Right ventricle myocardium superior (tissue), 1 donor: ENCODE measurements at regions not wholly inside any gene's neighbourhood (a gene's known extent, or its start where the extent isn't known, plus 50 kb on each side); places are given as distances from the start of the nearest gene placed in this dataset.
A peak's percentile ranks its signal among the peaks of the same experiment; 100 is the strongest.
"Not testable (repeated sequence)": the region's sequence is repeated elsewhere in the genome, so short reads cannot be mapped to it uniquely, and the experiment has no call there.

Experiments
- ATAC-seq: fragments of 200-7000 bp; cut with Tn5 transposase; one replicate; pipeline ENCODE4 v1.9.1; 2020; ENCODE audit warnings: mild to moderate bottlenecking; ENCODE audit not compliant: poor library complexity
- DNase-seq: peaks from one replicate; pipeline ENCODE4 v3.0.0-alpha.2; 2020
- intact Hi-C: fragments of 100-400 bp; cut with DNase I; formaldehyde crosslinking; loops from one replicate; pipeline ENCODE4 v1.11.2; 2022
- donor health status: DM: no; HTN: yes; CAD: no; lungs with severe emphysema.

DNA sequence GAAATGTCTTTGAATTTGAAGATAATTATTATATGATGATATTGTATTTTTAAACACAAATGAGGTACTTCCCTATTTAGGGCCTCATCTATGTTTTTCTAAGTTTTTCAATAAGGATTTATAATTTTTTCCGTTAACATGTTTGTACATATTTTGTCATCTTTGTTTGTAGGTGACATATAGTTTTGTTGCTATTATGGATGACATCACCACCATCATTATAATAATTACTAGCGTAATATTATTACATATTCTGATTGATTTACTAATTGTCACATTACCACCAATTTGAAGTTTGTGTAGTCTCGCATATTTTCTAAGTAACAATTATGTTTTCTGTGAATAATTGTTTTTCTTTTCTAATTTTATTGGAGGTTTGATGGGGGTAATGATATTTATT is 147.2 kb upstream of the DAAM1 start:
- ATAC-seq, result no peak
- intact Hi-C loops, result no loop called here

DNA sequence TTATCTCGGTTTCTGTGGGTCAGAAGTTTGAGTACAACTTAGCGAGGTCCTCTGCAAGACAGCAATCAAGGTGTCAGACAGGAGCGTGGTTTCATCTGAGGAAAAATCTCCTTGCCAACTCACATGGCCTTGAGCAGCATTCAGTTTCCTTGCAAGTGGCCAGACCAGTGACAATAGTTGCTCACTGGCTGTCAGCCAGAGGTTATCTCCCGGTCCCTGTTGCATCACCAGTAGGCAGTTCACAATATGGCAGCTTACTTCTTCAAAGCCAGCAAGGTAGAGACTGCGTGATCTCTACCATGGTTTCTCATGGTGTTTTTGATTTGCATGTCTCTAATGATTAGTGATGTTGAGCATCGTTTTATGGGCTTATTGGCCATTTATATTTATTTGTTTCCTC is 143.8 kb upstream of the DAAM1 start:
- no peak for DNase-seq
- no peak for ATAC-seq
- intact Hi-C loops, result no loop called here

More for the DNA sequence above, 147.2 kb upstream of the DAAM1 start:
- no peak for DNase-seq

DNA sequence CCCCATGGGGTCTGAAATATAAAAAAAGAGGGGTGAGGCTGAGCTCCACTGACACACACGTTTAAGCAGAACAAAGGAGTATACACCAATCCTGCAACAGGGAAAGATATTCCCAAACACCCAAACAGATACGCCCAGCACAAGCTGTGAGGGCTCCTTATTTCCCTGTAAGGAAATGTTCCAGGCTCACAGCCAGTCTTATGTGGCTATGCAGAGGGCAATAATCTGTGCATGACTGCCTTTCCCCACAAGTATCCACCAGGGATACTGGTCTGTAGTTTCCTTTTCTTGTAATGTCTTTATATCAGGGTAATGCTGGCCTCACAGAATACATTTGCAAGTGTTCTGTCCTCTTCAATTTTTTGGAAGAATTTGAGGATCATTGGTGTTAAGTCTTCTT is 141.7 kb upstream of the DAAM1 start:
- DNase-seq (no peak), ATAC-seq (no peak)
- intact Hi-C loops, result no loop called here

DNA sequence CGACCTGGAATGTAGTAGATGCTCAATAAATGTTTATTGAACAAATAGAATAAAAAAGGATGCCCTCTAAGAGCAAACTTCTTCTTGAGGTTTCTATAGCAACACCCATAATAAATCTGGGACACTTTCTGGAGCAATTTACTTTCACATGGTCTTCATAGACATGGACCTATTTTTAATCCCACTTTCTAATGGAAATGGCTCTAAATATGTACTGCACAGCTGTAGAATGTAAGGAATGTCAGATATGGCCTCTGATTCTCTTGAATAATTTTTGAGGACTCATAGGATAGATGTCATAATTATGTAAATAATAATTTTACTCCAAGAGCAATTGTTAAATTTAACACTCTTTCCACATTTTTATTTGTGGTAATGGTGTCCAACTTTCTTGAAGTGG is 133.5 kb upstream of the DAAM1 start:
- DNase-seq (no peak), ATAC-seq (no peak)
- intact Hi-C loops, result loop anchor here (5.0 kb wide), 1 partner anchor 553 kb away; no protein-coding TSS in a partner anchor

DNA sequence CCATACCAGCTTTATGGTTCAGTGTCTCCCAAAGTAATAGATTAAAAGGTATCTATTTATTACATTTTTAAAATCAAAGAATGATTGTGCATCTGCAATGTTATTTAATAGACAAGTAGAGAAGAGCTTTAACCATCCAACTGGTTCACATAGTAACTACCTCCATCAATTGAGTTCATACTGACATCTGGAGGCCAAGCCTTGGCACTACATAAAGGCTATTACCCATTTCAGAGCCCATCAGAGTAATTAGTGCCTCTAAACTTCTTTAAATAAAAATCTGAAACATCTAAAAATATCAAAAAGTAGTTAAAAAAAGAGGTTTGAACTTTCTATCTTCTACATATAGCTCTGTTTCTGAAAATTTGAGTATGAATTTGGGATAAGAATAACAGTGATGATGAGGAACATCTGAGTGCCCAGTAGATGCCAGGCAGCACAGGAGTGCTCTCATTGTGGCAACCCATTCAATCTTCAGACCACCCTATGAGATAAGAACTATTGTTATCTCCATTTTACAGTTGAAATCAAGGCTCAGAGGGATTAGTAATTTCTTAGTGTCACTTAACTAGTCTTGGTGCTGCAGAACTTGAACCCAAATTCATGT is 132.9 kb upstream of the DAAM1 start:
- DNase-seq (no peak), ATAC-seq (peak; percentile 86)
- intact Hi-C loops, result loop anchor here (5.0 kb wide), 1 partner anchor 553 kb away; no protein-coding TSS in a partner anchor

DNA sequence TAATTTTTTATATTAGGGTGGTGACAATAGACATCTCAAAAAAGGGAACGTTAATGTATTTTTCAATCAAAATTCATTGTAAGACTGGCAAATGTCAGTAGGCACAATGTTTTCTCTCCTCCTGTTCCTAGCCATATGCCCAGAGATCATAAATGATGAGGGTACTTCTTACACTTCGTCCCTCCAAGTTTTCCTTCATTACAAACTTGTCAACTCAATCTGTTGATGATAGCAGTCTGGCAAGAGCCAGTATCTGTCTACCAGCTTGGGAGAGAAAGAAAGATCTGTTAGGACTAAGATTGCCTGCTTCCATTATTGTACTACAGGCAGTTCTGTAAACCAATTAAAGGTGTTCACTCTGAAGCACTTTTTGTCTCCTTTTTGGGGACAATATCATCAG is 130.9 kb upstream of the DAAM1 start:
- DNase-seq, result no peak
- intact Hi-C loops, result loop anchor here (5.0 kb wide), 1 partner anchor 555 kb away; no protein-coding TSS in a partner anchor
- no peak for ATAC-seq

DNA sequence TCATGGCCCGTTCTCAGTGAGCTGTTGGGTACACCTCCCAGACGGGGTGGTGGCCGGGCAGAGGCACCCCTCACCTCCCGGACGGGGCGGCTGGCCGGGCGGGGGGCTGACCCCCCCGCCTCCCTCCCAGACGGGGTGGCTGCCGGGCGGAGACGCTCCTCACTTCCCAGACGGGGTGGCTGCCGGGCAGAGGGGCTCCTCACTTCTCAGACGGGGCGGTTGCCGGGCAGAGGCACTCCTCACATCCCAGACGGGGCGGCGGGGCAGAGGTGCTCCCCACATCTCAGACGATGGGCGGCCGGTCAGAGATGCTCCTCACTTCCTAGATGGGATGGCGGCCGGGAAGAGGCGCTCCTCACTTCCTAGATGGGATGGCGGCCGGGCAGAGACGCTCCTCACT is 129.7 kb upstream of the DAAM1 start:
- not testable (repeated sequence) for DNase-seq, ATAC-seq
- intact Hi-C loops, result loop anchor here (5.0 kb wide), 1 partner anchor 556 kb away; no protein-coding TSS in a partner anchor

DNA sequence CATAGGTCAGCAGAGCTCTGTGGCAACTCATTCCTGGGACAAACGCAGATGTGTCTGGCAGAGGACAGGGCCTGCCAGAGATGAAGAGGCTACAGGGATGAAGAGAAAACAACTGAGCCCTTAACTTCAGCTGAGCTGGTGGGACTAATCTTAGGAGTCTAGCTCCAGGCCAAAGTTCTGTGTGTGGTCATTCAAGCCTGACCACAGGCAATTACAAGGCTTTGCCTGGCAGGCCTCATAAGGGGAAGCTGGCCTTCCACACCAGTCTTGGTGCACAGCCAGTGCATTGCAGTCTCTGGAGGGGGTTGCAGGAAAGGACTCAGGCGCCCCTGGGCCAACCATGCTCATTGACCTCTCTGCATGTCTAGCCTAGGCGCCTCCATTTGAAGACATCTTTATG is 127.6 kb upstream of the DAAM1 start:
- DNase-seq (no peak), ATAC-seq (no peak)
- intact Hi-C loops, result no loop called here

DNA sequence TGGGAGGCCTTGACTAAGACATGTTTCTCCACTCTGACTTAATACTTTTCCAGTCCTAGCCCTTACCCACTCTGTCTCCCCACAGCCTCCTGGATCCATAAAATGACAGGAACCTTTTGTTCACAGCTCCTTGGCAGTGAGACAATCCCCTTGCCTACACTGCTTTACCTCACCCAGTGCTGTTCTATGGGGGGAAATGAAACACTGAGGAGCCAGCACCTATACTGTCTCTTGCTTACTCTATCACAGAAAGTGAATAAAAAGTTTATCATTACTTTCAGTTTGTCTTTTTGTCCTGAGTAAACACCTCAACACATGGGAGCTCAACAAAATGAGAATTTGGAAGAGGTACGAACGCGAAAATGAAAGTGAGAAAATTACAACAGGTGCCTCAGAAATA is 127.2 kb upstream of the DAAM1 start:
- ATAC-seq, result no peak
- DNase-seq, result no peak
- intact Hi-C loops, result no loop called here

DNA sequence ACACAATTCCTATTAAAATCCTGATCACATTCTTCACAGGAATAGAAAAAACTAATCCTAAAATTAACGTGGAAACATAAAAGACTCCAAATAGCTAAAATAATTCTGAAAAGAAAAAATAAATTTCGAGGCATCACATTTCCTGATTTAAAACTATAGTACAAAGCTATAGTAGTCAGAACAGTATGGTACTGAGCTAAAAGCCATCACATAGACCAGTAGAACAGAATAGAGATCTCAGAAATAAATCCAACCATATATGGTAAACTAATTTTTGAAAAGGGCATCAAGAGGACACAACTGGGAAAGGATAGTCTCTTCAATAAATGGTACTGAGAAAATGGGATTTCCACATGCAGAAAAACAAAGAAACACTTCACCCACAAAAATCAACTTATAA is 125.2 kb upstream of the DAAM1 start:
- no peak for DNase-seq
- intact Hi-C loops, result no loop called here
- no peak for ATAC-seq

DNA sequence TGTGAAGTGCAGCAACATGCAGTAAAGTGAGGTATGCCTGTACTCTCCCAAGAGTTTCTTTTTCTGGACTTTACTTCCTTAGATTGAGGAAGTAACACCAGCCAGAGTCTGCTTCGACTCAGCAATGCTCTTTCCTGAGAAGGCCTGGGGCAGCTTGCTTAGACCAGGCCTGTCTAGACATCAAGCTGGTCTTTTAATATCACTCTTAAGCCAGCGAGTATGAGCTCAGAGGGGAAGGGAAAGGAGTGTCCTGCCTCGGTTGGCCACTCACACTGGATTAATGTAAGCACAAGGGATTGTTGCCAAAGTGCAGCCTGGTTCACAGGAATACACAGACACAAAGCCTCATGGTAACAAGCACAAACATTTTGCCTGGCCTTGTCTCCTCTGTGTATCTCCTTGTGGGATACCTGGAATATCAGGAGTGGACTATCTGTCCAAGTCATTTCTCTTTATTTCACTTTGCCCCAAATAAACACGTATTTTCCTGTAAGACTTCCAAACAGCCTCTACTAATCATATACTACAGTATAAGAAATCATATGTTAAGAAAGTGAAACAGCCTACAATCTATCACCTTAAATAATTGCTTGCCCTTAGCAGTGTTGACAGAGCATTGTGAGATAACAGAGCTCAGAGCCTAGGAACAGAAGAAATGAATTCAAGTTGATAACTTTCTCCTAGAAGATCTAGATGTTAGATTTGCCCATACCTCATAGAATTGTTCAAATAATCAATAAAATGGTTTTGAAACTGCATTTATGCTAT is 121.2 kb upstream of the DAAM1 start:
- no peak for ATAC-seq
- intact Hi-C loops, result no loop called here
- no peak for DNase-seq

DNA sequence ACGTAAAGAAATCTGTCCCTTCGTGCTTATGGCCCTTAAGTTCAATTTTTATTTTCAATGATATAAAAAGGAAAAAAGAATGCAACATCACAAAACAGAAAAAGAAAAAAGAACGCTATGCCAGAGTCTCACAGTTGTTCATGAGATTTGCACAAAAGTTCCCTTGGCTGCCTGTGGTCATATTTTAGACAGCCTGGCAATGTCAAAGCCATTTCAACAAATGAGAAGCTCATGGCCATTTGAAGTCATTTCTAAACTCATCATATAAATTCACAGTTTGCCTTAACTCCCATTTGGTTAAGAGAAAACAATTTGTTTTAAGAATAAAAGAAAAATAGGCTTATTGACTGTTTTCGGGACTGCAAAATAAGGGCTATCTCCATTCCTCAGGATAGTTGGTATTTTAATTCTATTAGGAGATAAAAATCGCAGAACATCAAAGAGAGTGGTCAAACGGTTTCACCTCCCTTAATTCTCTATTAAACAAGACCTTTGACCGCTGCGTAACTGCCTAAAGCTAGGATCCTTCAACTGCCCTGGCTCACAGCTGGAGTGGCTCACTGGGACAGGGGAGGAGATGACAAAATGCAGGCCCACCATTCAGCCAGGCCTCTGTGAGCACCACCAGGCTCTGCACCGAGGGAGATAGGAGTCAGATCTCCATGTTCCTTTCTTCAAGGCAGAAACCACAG is 119.2 kb upstream of the DAAM1 start:
- intact Hi-C loops, result no loop called here
- DNase-seq, result no peak
- ATAC-seq, result no peak

DNA sequence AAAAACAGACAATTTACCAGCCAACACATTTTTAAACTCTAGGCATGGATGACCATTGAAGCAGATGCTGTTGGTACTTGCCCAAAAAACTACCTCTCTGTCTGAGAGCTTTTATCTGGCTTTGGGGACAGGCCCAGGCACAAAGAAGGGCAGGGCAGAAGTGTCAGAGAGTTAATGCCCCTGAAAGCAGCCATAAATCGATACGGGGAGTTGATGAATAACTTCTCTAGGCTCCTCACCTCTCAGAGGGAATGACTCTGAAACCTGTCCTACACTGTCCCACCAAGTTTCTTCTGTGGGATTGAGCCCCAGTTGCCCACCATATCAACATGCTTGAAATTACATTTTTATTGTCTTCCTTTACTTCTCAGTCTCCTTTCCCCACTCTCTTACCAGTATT is 113.0 kb upstream of the DAAM1 start:
- DNase-seq, result no peak
- intact Hi-C loops, result no loop called here
- no peak for ATAC-seq

DNA sequence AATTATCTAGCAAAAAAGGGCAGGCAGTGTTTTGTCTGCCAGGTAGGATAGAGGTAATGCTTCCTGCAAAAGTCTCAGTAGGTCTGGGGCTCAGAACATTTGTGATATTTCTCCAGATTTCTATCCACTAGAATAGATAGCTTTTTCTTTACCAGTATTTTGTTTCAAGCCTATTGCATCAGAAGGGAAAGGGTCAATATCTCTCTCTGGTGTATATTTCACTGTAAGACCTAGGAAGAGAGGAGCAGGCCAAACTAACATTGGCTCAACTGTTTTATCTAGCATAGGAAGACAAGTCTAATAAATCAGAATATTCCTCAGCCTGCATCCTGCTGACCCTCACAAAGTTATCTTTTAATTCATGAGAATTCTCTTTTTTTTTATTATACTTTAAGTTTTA is 106.7 kb upstream of the DAAM1 start:
- intact Hi-C loops, result no loop called here
- DNase-seq, result no peak
- no peak for ATAC-seq

DNA sequence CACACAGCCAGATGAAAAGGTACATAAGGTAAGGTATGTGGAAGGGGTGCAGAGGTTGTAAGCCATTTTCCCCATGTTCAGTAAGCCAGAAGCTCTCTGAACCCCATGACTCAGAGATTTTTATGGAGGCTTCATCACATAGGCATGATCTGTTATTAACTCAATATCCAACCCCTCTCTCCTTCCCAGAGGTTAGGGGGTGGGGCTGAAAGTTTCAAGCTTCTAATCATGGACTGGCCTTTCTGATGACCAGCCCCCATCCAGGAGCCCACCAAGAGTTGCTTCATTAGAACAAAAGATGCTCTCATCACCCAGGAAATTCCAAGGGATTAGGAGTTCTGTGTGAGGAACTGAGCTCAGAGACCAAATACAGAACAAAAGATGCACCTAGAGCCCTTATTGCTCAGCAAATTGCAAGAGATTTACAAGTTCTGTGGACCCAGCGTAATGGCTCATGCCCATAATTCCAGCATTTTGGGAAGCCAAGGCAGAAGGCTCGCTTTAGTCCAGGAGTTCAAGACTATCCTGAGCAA is 103.2 kb upstream of the DAAM1 start:
- DNase-seq (no peak), ATAC-seq (no peak)
- intact Hi-C loops, result no loop called here

DNA sequence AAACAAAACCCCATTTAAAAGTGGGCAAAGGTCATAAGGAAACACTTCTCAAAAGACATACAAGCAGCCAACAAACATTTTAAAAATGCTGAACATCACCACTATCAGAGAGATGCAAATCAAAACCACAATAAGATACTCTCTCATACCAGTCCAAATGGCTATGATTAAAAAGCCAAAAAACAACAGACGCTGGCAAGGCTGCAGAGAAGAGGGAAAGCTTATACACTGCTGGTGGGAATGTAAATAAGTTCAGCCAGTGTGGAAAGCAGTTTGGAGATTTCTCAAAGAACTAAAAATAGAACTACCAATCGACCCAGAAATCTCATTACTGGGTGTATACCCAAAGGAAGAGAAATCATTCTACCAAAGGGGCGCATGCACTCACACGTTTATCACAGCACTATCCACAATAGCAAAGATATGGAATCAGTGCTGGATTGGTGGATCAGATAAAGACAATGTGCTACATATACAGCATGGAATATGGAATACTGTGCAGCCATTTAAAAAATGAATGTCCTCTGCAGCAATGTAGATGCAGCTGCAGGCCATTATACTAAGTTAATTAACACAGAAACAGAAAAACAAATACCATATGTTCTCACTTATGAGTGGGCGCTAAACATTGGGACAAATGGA is 102.1 kb upstream of the DAAM1 start:
- intact Hi-C loops, result no loop called here
- DNase-seq (no peak), ATAC-seq (no peak)

DNA sequence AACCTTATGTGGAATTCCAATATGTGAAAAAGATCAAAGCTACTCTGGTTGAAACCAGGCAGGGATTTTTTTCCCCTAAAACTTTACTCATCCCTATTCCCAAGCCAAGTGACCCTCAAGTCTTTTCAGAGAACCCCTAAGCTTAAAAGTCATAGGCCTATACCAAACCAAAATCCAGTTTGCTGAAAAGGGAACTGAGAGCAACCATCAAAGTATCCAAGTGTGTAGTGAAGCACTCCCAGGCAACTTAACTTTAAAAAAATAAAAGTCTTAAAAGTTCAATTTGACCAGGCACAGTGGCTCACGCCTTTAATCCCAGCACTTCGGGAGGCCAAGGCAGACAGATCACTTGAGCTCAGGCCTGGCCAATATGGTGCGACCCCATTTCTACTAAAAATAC is 101.2 kb upstream of the DAAM1 start:
- ATAC-seq, result no peak
- intact Hi-C loops, result no loop called here
- no peak for DNase-seq

DNA sequence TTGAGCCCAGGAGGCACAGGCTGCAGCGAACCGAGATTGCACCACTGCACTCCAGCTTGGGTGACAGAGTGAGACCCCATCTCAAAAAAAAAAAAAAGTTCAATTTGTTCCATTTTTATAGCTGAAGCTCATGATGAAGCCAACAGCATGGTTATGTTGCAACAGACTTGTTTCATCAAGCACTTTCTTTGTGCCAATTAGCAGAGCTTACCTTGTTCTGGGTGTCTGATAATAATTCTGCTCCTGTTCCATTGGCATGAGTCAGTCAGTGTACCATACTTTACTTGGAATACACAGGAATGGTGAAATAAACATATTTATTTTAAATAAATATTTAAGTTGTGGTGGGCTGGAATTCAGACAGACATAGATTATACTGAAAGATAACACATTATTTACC is 100.8 kb upstream of the DAAM1 start:
- intact Hi-C loops, result no loop called here
- ATAC-seq (no peak), DNase-seq (no peak)

DNA sequence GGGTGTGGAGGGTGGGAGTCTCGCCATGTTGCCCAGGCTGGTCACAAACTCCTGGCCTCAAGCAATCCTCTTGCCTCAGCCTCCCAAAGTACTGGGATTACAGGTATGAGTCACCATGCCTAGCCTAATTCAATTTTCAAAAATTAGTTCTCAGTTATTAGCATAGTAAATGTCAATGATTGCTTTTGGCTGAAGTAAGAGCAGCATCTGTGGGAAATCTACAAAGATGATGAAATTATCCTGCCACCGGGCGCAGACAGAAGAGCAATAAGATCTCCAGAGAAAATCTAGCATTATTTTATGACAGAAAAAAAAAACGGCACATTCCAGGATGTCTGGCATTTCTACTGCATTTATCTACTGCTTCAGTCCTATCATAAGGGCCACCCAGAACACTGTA is 97.9 kb upstream of the DAAM1 start:
- intact Hi-C loops, result no loop called here
- ATAC-seq (no peak), DNase-seq (no peak)
